HepG2 (cell line): ENCODE measurements at regions not wholly inside any gene's neighbourhood (a gene's known extent, or its start where the extent isn't known, plus 50 kb on each side); places are given as distances from the start of the nearest gene placed in this dataset.
A peak's percentile ranks its signal among the peaks of the same experiment; 100 is the strongest.

ENCODE experiments used
- ATAC-seq: fragments of 200-7000 bp; cut with Tn5 transposase; 3 replicates; pipeline ENCODE4 v1.9.1; 2020; ENCODE audit warnings: mild to moderate bottlenecking, moderate library complexity
- BruUV-seq: library from RNA; stranded (reverse); fragments of 400-500 nt; replicated peaks from 2 replicates; lab custom pipeline; 2021; lab: Mats Ljungman, UMichigan
- CTCF ChIA-PET: fragments of 300-600 bp; formaldehyde crosslinking; extraction: SDS; loops from one replicate; lab custom pipeline; 2021; ENCODE audit warnings: low total read pairs, inconsistent platforms, low intra/inter-chr PET ratio; lab: Yijun Ruan, JAX
- POLR2A ChIA-PET: fragments of 350-600 bp; sonication (Branson Sonifier 250); formaldehyde crosslinking; loops from one replicate; lab custom pipeline; 2020; ENCODE audit warnings: antibody characterized with exemption, inconsistent platforms; lab: Yijun Ruan, JAX
- DNase-seq: peaks from one replicate; pipeline ENCODE4 v3.0.0-alpha.2; 2015; ENCODE audit warnings: low spot score
- FAIRE-seq: peaks from 3 replicates; lab custom pipeline; 2011; peaks lifted over from hg19 to GRCh38; lab: Jason Lieb, UNC
- H2AFZ ChIP-seq: one replicate; pipeline ENCODE4 v1.6.1; 2011; ENCODE audit warnings: low read length, inconsistent platforms
- H3K27ac ChIP-seq: fragments of 300-600 bp; 3 replicates; pipeline ENCODE4 v1.8.0; 2011; ENCODE audit warnings: mixed run types, mild to moderate bottlenecking, mixed read lengths, low read length, inconsistent platforms; ENCODE audit not compliant: insufficient read depth; ENCODE audit errors: extremely low read length
- H3K27me3 ChIP-seq, 2 experiments: fragments of 200-600 bp in 1 of 2; 2 replicates in 1 of 2; 3 replicates in 1 of 2; pipeline versions ENCODE4 v1.6.0 to v1.8.0; 2011; ENCODE audit warnings: low read length in 2 of 2, mild to moderate bottlenecking in 2 of 2, moderate library complexity in 2 of 2, inconsistent platforms in 1 of 2; ENCODE audit not compliant: insufficient read depth in 2 of 2, control insufficient read depth in 1 of 2
- H3K36me3 ChIP-seq, 2 experiments: fragments of 200-600 bp in 1 of 2; replicated peaks in 1 of 2; 2 replicates in 1 of 2; 3 replicates in 1 of 2; pipeline versions ENCODE4 v1.5.1 to v1.8.0; 2011; ENCODE audit warnings: low read length in 2 of 2, inconsistent platforms in 1 of 2; ENCODE audit not compliant: insufficient read depth in 2 of 2, control insufficient read depth in 1 of 2
- H3K4me1 ChIP-seq: 2 replicates; pipeline ENCODE4 v1.5.1; 2012; ENCODE audit warnings: low read length, inconsistent platforms; ENCODE audit not compliant: insufficient read depth
- H3K4me2 ChIP-seq: 2 replicates; pipeline ENCODE4 v1.6.0; 2011; ENCODE audit warnings: low read depth, low read length, inconsistent platforms
- H3K4me3 ChIP-seq, 3 experiments: fragments of 200-600 bp in 1 of 3; sonication (generic), shearing (Covaris generic) in 1 of 3; replicated peaks in 1 of 3; 2 replicates each; pipeline ENCODE4 v1.5.1; 2011 to 2016; ENCODE audit warnings: low read length in 3 of 3, inconsistent platforms in 2 of 3, low read depth in 2 of 3, mild to moderate bottlenecking in 2 of 3, control low read depth in 1 of 3, mixed read lengths in 1 of 3; ENCODE audit not compliant: insufficient read depth in 1 of 3
- H3K79me2 ChIP-seq: one replicate; pipeline ENCODE4 v1.6.1; 2011; ENCODE audit warnings: low read length, inconsistent platforms; ENCODE audit not compliant: insufficient read depth
- H3K9ac ChIP-seq: 2 replicates; pipeline ENCODE4 v1.6.0; 2011; ENCODE audit warnings: mild to moderate bottlenecking, low read depth, low read length, inconsistent platforms; ENCODE audit not compliant: insufficient read depth
- H3K9me3 ChIP-seq: 2 replicates; pipeline ENCODE4 v1.5.1; 2012; ENCODE audit warnings: mild to moderate bottlenecking, low read length
- H4K20me1 ChIP-seq: 2 replicates; pipeline ENCODE4 v1.6.0; 2011; ENCODE audit warnings: inconsistent platforms, mild to moderate bottlenecking, low read length, moderate library complexity; ENCODE audit not compliant: insufficient read depth
- FOXP1 ChIP-seq, 2 experiments: fragments of 450-650 bp in 1 of 2; IDR thresholded peaks; 2 replicates each; pipeline ENCODE4 v1.6.1; 2017 to 2018; ENCODE audit warnings: antibody characterized with exemption in 1 of 2
- MED13 ChIP-seq: sonication (generic); formaldehyde crosslinking; IDR thresholded peaks from 2 replicates; pipeline ENCODE4 v1.5.0; 2020; ENCODE audit warnings: missing genetic modification reagents
- MXI1 ChIP-seq: IDR thresholded peaks from 3 replicates; pipeline ENCODE4 v1.6.1; 2012; ENCODE audit warnings: low read depth, low read length, inconsistent platforms, borderline replicate concordance
- SP4 ChIP-seq: sonication (generic); formaldehyde crosslinking; IDR thresholded peaks from 2 replicates; pipeline ENCODE4 v1.8.1; 2023; ENCODE audit warnings: mild to moderate bottlenecking, missing genetic modification reagents
- U2AF2 ChIP-seq: fragments of 200-400 bp; formaldehyde crosslinking; IDR thresholded peaks from 2 replicates; pipeline ENCODE4 v1.6.1; 2017; ENCODE audit warnings: low read depth, mild to moderate bottlenecking, low read length
- ZBTB39 ChIP-seq: sonication (generic); formaldehyde crosslinking; IDR thresholded peaks from 2 replicates; pipeline ENCODE4 v1.5.0; 2020; ENCODE audit warnings: missing genetic modification reagents
- ZNF256 ChIP-seq: sonication (generic); formaldehyde crosslinking; conservative IDR thresholded peaks from 2 replicates; pipeline ENCODE4 v1.4.0; 2020; ENCODE audit warnings: missing genetic modification reagents
- WGBS: methylation state at CpG from one replicate; pipeline ENCODE4 v1.1.6; 2017; ENCODE audit warnings: low lambda C conversion rate; 5-methylcytosine and 5-hydroxymethylcytosine counted together
- in situ Hi-C: cut with HindIII; loops from 2 replicates; pipeline ENCODE4 v1.10.0; 2017; ENCODE audit warnings: low pct_unique_long_range_greater_than_20kb; ENCODE audit not compliant: extremely low pct_ligation_motif_present
- intact Hi-C: fragments of 100-400 bp; cut with micrococcal nuclease; formaldehyde crosslinking; loops from one replicate; pipeline ENCODE4 v1.10.0; 2022; ENCODE audit not compliant: unreplicated experiment
- TF ChIP-seq, protein P1 (sequence below): sonication (generic); formaldehyde crosslinking; IDR thresholded peaks from 2 replicates; pipeline ENCODE4 v1.8.0; 2022; ENCODE audit warnings: mild to moderate bottlenecking, missing genetic modification reagents, borderline replicate concordance

GRCh38 chr20:53837126-53837826 lies 233.1 kb downstream of the BCAS1 start (continued):
- TF ChIP-seq U2AF2: 0 out of 2 replicates have a peak, but pooled peaks have one; percentile 80

- Histone ChIP-seq H3K79me2 (no peaks in the 10 kb centered on the region), H3K36me3 (no peaks in the 10 kb centered on the region), H2AFZ (no peak overlapping the region), H3K4me3 (no peak overlapping the region), H3K9me3 (no peaks in the 10 kb centered on the region), H3K27me3 (no peaks in the 10 kb centered on the region), H3K9ac (no peak overlapping the region), H3K4me2 (no peak overlapping the region), H3K4me1 (peaks cover 40% of the 10 kb centered on the region), H4K20me1 (no peaks in the 10 kb centered on the region), H3K27ac (no peak overlapping the region)
- in situ Hi-C loops (no loop called here), intact Hi-C loops (no loop called here)
- no peak for DNase-seq
- POLR2A ChIA-PET: no interaction called here
- CTCF ChIA-PET: no interaction called here
- FAIRE-seq: no peak
- WGBS: 93% methylated on average over 8 of the region's 8 CpGs
- ATAC-seq: no peak
- TF ChIP-seq MED13 (CRISPR knock-in tag) (0 out of 2 replicates have a peak, but pooled peaks have one; percentile 26), SP4 (CRISPR knock-in tag) (no peak), MXI1 (no peak), FOXP1 (IDR thresholded peaks at IDR 0.05) (no peak), FOXP1 (CRISPR knock-in tag; IDR thresholded peaks at IDR 0.05) (no peak), ZBTB39 (no peak), ZNF256 (0 out of 2 replicates have a peak, but pooled peaks have one; percentile 25)
- TF ChIP-seq, protein P1, sequence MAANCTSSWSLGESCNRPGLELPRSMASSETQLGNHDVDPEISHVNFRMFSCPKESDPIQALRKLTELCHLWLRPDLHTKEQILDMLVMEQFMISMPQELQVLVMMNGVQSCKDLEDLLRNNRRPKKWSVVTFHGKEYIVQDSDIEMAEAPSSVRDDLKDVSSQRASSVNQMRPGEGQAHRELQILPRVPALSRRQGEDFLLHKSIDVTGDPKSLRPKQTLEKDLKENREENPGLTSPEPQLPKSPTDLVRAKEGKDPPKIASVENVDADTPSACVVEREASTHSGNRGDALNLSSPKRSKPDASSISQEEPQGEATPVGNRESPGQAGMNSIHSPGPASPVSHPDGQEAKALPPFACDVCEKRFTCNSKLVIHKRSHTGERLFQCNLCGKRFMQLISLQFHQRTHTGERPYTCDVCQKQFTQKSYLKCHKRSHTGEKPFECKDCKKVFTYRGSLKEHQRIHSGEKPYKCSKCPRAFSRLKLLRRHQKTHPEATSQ (CRISPR knock-in tag): no peak
- no TSS peak for BruUV-seq
These were observed 235.6 kb downstream of the BCAS1 start for GRCh38 chr20:53834749-53835148.
